GM10248 (cell line): ENCODE measurements at regions not wholly inside any gene's neighbourhood (a gene's known extent, or its start where the extent isn't known, plus 50 kb on each side); places are given as distances from the start of the nearest gene placed in this dataset.

Source experiments
- CTCF ChIA-PET: fragments of 300-600 bp; sonication (Branson Sonifier 250); formaldehyde crosslinking; extraction: SDS; loops from one replicate; lab custom pipeline; 2021; ENCODE audit warnings: antibody characterized with exemption; lab: Yijun Ruan, JAX
- POLR2A ChIA-PET: fragments of 350-650 bp; sonication (Branson Sonifier 250); formaldehyde crosslinking; extraction: SDS; loops from one replicate; lab custom pipeline; 2020; ENCODE audit warnings: antibody characterized with exemption; lab: Yijun Ruan, JAX
- DNase-seq: peaks from one replicate; pipeline ENCODE4 v3.0.0; 2012; ENCODE audit errors: extremely low spot score
- TF ChIP-seq, protein P1 (sequence below): IDR thresholded peaks from 2 replicates; pipeline ENCODE4 v1.5.1; 2012; ENCODE audit warnings: mild to moderate bottlenecking, low read depth; ENCODE audit errors: extremely low read depth, missing control alignments, control extremely low read depth

DNA sequence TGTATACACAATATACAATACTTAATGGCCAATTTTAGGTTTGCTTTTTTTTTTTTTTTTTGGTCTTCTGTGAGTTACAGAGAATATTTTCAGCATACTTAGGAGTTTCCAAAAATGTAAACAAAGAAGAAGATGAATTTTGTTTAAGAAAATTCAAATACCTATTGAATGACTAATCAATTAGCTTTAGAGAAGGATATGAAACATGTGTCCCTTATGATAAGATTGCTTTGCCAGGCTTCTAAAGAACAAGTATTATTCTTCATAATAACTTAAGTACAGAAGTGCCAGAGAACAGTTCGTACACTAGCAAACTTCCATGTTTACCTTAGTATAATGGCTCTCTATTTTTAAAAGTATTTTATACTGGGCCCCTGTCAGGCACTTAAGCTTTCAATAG lies 1191.0 kb upstream of the NCAM2 start:
- POLR2A ChIA-PET: no interaction called here
- CTCF ChIA-PET: no interaction called here

DNA sequence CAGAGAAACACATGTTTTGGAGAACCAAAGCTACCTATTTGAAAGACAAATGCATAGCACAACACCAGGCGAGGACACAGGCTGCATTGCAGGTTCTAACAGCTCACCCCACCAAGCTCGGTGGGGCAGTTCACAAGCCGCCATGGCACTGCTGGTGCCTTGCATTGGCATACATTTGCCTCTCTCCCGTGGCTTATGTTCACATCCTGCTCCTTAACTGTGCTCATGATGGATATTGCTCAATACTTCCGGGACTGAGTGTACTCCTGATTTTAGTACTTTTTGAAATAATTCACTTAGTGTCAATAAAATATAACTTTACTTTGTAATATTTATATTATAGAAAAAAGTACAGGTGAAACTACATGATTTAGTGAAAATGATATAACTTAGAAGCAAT lies 1187.4 kb upstream of the NCAM2 start:
- DNase-seq: no peak
- TF ChIP-seq, protein P1, sequence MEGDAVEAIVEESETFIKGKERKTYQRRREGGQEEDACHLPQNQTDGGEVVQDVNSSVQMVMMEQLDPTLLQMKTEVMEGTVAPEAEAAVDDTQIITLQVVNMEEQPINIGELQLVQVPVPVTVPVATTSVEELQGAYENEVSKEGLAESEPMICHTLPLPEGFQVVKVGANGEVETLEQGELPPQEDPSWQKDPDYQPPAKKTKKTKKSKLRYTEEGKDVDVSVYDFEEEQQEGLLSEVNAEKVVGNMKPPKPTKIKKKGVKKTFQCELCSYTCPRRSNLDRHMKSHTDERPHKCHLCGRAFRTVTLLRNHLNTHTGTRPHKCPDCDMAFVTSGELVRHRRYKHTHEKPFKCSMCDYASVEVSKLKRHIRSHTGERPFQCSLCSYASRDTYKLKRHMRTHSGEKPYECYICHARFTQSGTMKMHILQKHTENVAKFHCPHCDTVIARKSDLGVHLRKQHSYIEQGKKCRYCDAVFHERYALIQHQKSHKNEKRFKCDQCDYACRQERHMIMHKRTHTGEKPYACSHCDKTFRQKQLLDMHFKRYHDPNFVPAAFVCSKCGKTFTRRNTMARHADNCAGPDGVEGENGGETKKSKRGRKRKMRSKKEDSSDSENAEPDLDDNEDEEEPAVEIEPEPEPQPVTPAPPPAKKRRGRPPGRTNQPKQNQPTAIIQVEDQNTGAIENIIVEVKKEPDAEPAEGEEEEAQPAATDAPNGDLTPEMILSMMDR: no peak
- POLR2A ChIA-PET: no interaction called here
- CTCF ChIA-PET: interaction anchor here (0.7 to 0.8 kb wide), 2 partner anchors 13 to 17 kb away, joined by 3 read pairs; no protein-coding TSS in a partner anchor

More for the DNA sequence above, 1191.0 kb upstream of the NCAM2 start:
- DNase-seq: no peak
- TF ChIP-seq, protein P1: no peak

DNA sequence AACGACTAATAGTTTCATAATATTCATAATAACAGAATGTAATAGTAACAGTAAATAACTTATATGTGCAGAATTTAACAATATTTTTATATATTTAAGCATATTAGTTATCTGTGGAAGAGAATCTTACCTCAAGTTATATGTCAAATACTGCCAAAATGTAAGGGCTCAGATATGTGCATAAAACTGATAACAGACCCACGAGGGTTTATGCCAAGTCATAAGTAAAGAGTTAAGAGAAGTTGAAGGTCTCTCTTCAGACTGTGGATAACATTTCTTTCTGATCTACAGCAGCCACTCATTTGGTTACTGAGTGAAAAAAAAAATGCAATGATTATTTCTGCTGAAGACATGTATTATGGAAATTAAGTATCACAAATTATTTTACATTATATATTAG lies 1167.8 kb upstream of the NCAM2 start:
- no peak for DNase-seq
- TF ChIP-seq, protein P1: no peak
- POLR2A ChIA-PET: no interaction called here
- CTCF ChIA-PET: no interaction called here

DNA sequence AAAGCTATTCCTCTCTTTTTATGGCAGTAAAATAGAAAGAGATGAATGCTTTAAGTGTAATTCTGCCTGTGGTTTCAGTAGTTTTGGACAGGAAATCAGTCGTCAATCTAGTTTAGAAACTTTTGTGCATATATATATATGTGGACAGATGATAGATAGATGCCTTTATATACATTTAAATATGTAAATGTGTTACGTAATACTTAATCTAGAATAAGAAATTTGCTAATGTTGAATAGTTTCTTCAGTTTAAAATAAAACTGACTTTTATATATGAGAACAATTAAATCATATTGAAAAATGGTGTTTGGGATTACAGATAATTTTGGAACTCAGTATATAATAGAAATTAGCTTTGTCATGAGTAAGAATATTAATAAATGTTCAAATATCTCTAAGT lies 1165.7 kb upstream of the NCAM2 start:
- ChIA-PET CTCF (interaction anchor here (1.5 kb wide), 1 partner anchor 36 kb away, joined by 3 read pairs; no protein-coding TSS in a partner anchor), POLR2A (no interaction called here)
- DNase-seq: no peak
- TF ChIP-seq, protein P1: no peak

DNA sequence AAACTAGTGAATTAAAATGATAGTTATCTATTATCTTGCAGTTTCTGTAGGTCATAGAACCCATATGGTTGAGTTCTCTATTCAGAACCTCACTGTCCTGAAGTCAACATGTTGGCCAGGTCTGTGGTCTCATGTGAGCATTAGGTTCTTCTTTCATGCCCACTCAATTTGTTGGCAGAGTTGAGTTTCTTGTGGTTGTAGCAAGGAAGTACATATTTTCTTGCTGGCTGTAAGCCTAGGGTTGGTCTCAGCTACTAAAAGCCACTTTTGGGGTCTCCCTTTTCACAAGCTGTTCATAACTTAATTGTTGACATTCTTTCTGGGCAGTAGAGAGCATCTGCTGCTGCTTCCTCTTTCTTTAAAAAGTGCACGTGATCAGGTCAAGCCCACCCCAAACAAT lies 1165.1 kb upstream of the NCAM2 start:
- DNase-seq: no peak
- TF ChIP-seq, protein P1: no peak
- POLR2A ChIA-PET: no interaction called here
- CTCF ChIA-PET: no interaction called here

DNA sequence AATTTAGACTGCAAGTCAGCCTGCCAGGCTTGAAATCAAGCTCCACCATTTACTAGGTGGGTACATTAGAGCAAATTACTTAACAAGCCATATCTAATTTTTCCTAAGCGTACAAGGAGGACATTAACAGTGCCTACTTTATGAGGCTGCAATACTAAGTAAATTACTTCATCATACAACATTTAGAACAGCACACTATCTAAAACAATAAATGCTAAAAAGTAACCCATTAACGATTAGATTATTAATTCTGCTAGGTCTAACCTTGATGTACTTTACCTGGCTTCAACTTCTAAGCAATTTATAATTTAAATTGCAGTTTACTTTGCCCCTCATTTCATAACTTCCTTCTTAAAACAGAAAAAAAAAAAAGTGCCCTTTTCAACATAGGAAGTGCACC lies 1155.6 kb upstream of the NCAM2 start:
- POLR2A ChIA-PET: no interaction called here

DNA sequence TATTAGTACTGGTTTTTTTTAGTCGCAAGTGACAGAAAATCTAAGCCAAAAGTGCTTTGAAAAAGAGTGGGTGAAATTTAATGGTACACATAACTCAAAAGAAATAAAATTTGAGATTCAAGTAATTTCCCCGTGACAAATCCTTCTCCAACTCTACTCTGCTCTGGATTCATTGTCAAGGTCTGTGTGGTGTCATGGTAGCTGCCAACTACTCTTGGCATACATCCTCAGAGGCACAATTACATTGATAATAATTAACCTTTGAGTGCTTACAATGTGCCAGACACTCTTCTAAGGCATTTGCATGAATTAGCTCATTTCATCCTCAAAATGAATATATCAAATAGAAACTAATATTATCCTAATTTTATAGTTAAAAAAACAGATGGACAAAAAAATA lies 1153.9 kb upstream of the NCAM2 start:
- ChIA-PET POLR2A (no interaction called here), CTCF (no interaction called here)
- no peak for DNase-seq
- TF ChIP-seq, protein P1: no peak

More for the DNA sequence above, 1155.6 kb upstream of the NCAM2 start:
- CTCF ChIA-PET: no interaction called here
- no peak for DNase-seq
- TF ChIP-seq, protein P1: no peak
